GM21447 (cell line): ENCODE measurements at regions not wholly inside any gene's neighbourhood (a gene's known extent, or its start where the extent isn't known, plus 50 kb on each side); places are given as distances from the start of the nearest gene placed in this dataset.

ENCODE experiments used
- ATAC-seq: cut with Tn5 transposase; IDR thresholded peaks from one replicate; pipeline ENCODE4 v1.9.1; 2021; ENCODE audit not compliant: unreplicated experiment

GRCh38 chr4:15364183-15364582, 63.6 kb upstream of the C1QTNF7 start:
- ATAC-seq: no peak

GRCh38 chr4:15365641-15366040, 62.2 kb upstream of the C1QTNF7 start:
- no peak for ATAC-seq

GRCh38 chr4:15366721-15367120, 61.1 kb upstream of the C1QTNF7 start:
- no peak for ATAC-seq

- ATAC-seq: no peak
Observed at GRCh38 chr4:15368856-15369255, 59.0 kb upstream of the C1QTNF7 start.

GRCh38 chr4:15370296-15370695, 57.5 kb upstream of the C1QTNF7 start:
- ATAC-seq: no peak

GRCh38 chr4:15373363-15373762, 54.5 kb upstream of the C1QTNF7 start:
- ATAC-seq: no peak

- ATAC-seq: no peak
Observed at GRCh38 chr4:15374656-15375055, 53.2 kb upstream of the C1QTNF7 start.

- ATAC-seq: peak; percentile 54
Observed at GRCh38 chr4:15375667-15376066, 52.2 kb upstream of the C1QTNF7 start.

GRCh38 chr4:15376145-15376544, 51.7 kb upstream of the C1QTNF7 start:
- ATAC-seq: no peak

GRCh38 chr4:15376594-15376993, 51.2 kb upstream of the C1QTNF7 start:
- no peak for ATAC-seq
